CD14-positive monocyte (primary cell): ENCODE measurements at regions not wholly inside any gene's neighbourhood (a gene's known extent, or its start where the extent isn't known, plus 50 kb on each side); places are given as distances from the start of the nearest gene placed in this dataset.

ENCODE experiments used
- DNase-seq, 3 donors: peaks; one replicate each; pipeline ENCODE4 v3.0.0-alpha.2; 2011 to 2022
- H2AFZ ChIP-seq: 2 replicates; pipeline ENCODE4 v1.6.0; 2012; ENCODE audit warnings: mild to moderate bottlenecking, low read depth, low read length, inconsistent platforms; ENCODE audit not compliant: insufficient read depth, poor library complexity, severe bottlenecking
- H3K27ac ChIP-seq, 2 donors: 1 replicate in 1 of 2; 2 replicates in 1 of 2; pipeline ENCODE4 v1.5.1; 2012 to 2013; ENCODE audit warnings: low read length in 2 of 2, control low read depth in 1 of 2, inconsistent platforms in 1 of 2, low read depth in 1 of 2, mild to moderate bottlenecking in 1 of 2
- H3K27me3 ChIP-seq, 2 donors: one replicate each; pipeline versions ENCODE4 v1.6.0 to v1.6.1; 2011 to 2013; ENCODE audit warnings: low read length in 2 of 2; ENCODE audit not compliant: control insufficient read depth in 2 of 2, insufficient read depth in 2 of 2
- H3K36me3 ChIP-seq, 2 donors: replicated peaks in 1 of 2; 1 replicate in 1 of 2; 2 replicates in 1 of 2; pipeline versions ENCODE4 v1.5.1 to v1.6.1; 2012 to 2013; ENCODE audit warnings: low read length in 2 of 2, control low read depth in 1 of 2, inconsistent platforms in 1 of 2, mild to moderate bottlenecking in 1 of 2; ENCODE audit not compliant: insufficient read depth in 2 of 2, control insufficient read depth in 1 of 2
- H3K4me1 ChIP-seq, 2 donors: 1 replicate in 1 of 2; 2 replicates in 1 of 2; pipeline versions ENCODE4 v1.5.1 to v1.6.1; 2012 to 2013; ENCODE audit warnings: low read length in 2 of 2, control low read depth in 1 of 2, inconsistent platforms in 1 of 2, mild to moderate bottlenecking in 1 of 2, moderate library complexity in 1 of 2; ENCODE audit not compliant: insufficient read depth in 2 of 2, control insufficient read depth in 1 of 2
- H3K4me2 ChIP-seq: replicated peaks from 2 replicates; pipeline ENCODE3; 2012; ENCODE audit warnings: low read length, moderate library complexity, mild to moderate bottlenecking; ENCODE audit not compliant: poor library complexity, severe bottlenecking; ENCODE audit errors: extremely low read depth
- H3K4me3 ChIP-seq, 3 experiments: fragments of 200-600 bp in 1 of 3; sonication (generic) in 1 of 3; replicated peaks in 1 of 3; 1 replicate in 2 of 3; 2 replicates in 1 of 3; pipeline ENCODE4 v1.5.1; 2011 to 2013; ENCODE audit warnings: low read length in 3 of 3, mild to moderate bottlenecking in 3 of 3, control low read depth in 2 of 3, low read depth in 2 of 3, inconsistent platforms in 1 of 3, moderate library complexity in 1 of 3
- H3K79me2 ChIP-seq: 2 replicates; pipeline ENCODE4 v1.6.0; 2012; ENCODE audit warnings: mild to moderate bottlenecking, control low read depth, inconsistent platforms, low read length, moderate library complexity; ENCODE audit not compliant: insufficient read depth
- H3K9ac ChIP-seq: 2 replicates; pipeline ENCODE4 v1.6.0; 2017; ENCODE audit warnings: low read length, mild to moderate bottlenecking; ENCODE audit not compliant: insufficient read depth, poor library complexity, severe bottlenecking
- H3K9me3 ChIP-seq, 2 donors: replicated peaks in 1 of 2; 1 replicate in 1 of 2; 2 replicates in 1 of 2; pipeline versions ENCODE4 v1.5.1 to v1.6.1; 2012 to 2013; ENCODE audit warnings: low read length in 2 of 2, control low read depth in 1 of 2; ENCODE audit not compliant: control insufficient read depth in 1 of 2, insufficient read depth in 1 of 2
- H4K20me1 ChIP-seq: 2 replicates; pipeline ENCODE4 v1.6.0; 2012; ENCODE audit warnings: mild to moderate bottlenecking, low read length, control low read depth, moderate library complexity; ENCODE audit not compliant: insufficient read depth
- H3K27ac Mint-ChIP-seq, 7 donors: one replicate each; pipeline ENCODE4 v1.8.0; 2020; ENCODE audit warnings: mild to moderate bottlenecking in 7 of 7, mixed read lengths in 7 of 7, moderate library complexity in 6 of 7, inconsistent platforms in 2 of 7
- H3K27me3 Mint-ChIP-seq, 3 donors: one replicate each; pipeline ENCODE4 v1.8.0; 2021 to 2022; ENCODE audit warnings: low read depth in 3 of 3, mild to moderate bottlenecking in 3 of 3, mixed read lengths in 3 of 3, moderate library complexity in 3 of 3, inconsistent platforms in 1 of 3
- H3K36me3 Mint-ChIP-seq, 2 donors: one replicate each; pipeline ENCODE4 v1.8.0; 2020; ENCODE audit warnings: mixed read lengths in 2 of 2, inconsistent platforms in 1 of 2, mild to moderate bottlenecking in 1 of 2
- H3K4me1 Mint-ChIP-seq: one replicate; pipeline ENCODE4 v1.8.0; 2020; ENCODE audit warnings: mild to moderate bottlenecking, mixed read lengths
- H3K4me3 Mint-ChIP-seq, 2 donors: one replicate each; pipeline ENCODE4 v1.8.0; 2020; ENCODE audit warnings: mild to moderate bottlenecking in 2 of 2, mixed read lengths in 2 of 2, moderate library complexity in 1 of 2
- H3K9me3 Mint-ChIP-seq, 7 donors: one replicate each; pipeline ENCODE4 v1.8.0; 2020 to 2022; ENCODE audit warnings: mixed read lengths in 7 of 7, mild to moderate bottlenecking in 6 of 7, moderate library complexity in 6 of 7, inconsistent platforms in 2 of 7
- CTCF ChIP-seq: fragments of 200-600 bp; IDR thresholded peaks from one replicate; pipeline ENCODE4 v1.8.0; 2022; ENCODE audit warnings: antibody characterized with exemption, mild to moderate bottlenecking
- WGBS: methylation state at CpG from one replicate; pipeline ENCODE4 v1.1.5; 2013; ENCODE audit warnings: missing lambda C conversion rate; ENCODE audit not compliant: insufficient coverage; 5-methylcytosine and 5-hydroxymethylcytosine counted together
- intact Hi-C, 2 donors: fragments of 100-400 bp; cut with micrococcal nuclease; formaldehyde crosslinking; loops; one replicate each; pipeline versions ENCODE4 v1.15.0 to v1.15.1; 2023

GRCh38 chr4:84277923-84278322, 221.2 kb downstream of the NKX6-1 start:
- no peak for DNase-seq
- peaks cover 1 to 5% (median 4%) of the 10 kb centered on the region in 3 donors for H3K27me3 Mint-ChIP-seq
- no peaks in the 10 kb centered on the region for H3K36me3 Mint-ChIP-seq
- no peaks in the 10 kb centered on the region for H3K36me3 ChIP-seq
- H3K4me1 ChIP-seq: no peaks in the 10 kb centered on the region
- no peak overlapping the region for H3K4me3 ChIP-seq
- no peaks in the 10 kb centered on the region for H3K79me2 ChIP-seq
- H3K27ac Mint-ChIP-seq: no peak overlapping the region
- no peaks in the 10 kb centered on the region for H3K27me3 ChIP-seq
- H3K27ac ChIP-seq: no peak overlapping the region
- H3K9ac ChIP-seq: no peak overlapping the region
- intact Hi-C loops: no loop called here
- H4K20me1 ChIP-seq: no peaks in the 10 kb centered on the region
- TF ChIP-seq CTCF: no peak
- no peak overlapping the region for H3K4me2 ChIP-seq
- no peaks in the 10 kb centered on the region for H3K9me3 ChIP-seq
- peaks cover 0 to 2% (median 0%) of the 10 kb centered on the region in 7 donors for H3K9me3 Mint-ChIP-seq
- H3K4me1 Mint-ChIP-seq: no peaks in the 10 kb centered on the region
- H2AFZ ChIP-seq: no peak overlapping the region
- no peak overlapping the region for H3K4me3 Mint-ChIP-seq
- WGBS: no CpG with 5 or more reads among the region's 2 CpGs

DNA sequence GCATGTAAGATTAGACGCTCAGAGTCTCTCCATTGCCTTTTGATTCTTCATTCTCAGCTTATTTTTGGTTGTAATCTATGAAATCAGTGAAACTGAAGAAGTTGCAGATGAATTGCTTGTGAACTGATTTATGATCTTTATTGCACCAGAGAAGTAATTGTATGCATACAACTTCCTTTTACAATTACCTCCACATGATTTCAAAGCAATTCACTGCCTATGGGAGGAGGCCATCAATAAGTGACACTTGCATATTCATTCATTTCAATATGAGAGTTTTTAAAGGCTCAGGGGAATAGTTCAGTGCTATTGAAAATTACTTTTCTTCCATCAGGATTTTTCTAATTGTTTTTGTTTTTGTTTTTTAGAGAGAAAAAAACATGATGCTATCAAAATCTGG, 222.3 kb downstream of the NKX6-1 start:
- no peaks in the 10 kb centered on the region for H3K4me1 Mint-ChIP-seq
- H3K4me3 Mint-ChIP-seq: no peak overlapping the region
- H3K4me1 ChIP-seq: no peaks in the 10 kb centered on the region
- H3K4me3 ChIP-seq: no peak overlapping the region
- DNase-seq: no peak
- no peaks in the 10 kb centered on the region for H4K20me1 ChIP-seq
- H3K9me3 ChIP-seq: no peaks in the 10 kb centered on the region
- no peaks in the 10 kb centered on the region for H3K79me2 ChIP-seq
- peaks cover 0 to 5% (median 4%) of the 10 kb centered on the region in 3 donors for H3K27me3 Mint-ChIP-seq
- no peaks in the 10 kb centered on the region for H3K36me3 ChIP-seq
- H3K9me3 Mint-ChIP-seq: peaks cover 0 to 2% (median 0%) of the 10 kb centered on the region in 7 donors
- no peak overlapping the region for H2AFZ ChIP-seq
- no peaks in the 10 kb centered on the region for H3K27me3 ChIP-seq
- no peak overlapping the region for H3K9ac ChIP-seq
- intact Hi-C loops: no loop called here
- no peak overlapping the region for H3K27ac Mint-ChIP-seq
- H3K27ac ChIP-seq: no peak overlapping the region
- no CpG with 5 or more reads among the region's 1 CpG for WGBS
- no peak for TF ChIP-seq CTCF
- no peak overlapping the region for H3K4me2 ChIP-seq
- no peaks in the 10 kb centered on the region for H3K36me3 Mint-ChIP-seq
